HG03097 (cell line): ENCODE measurements at regions not wholly inside any gene's neighbourhood (a gene's known extent, or its start where the extent isn't known, plus 50 kb on each side); places are given as distances from the start of the nearest gene placed in this dataset.

ENCODE experiments used
- ATAC-seq: cut with Tn5 transposase; IDR thresholded peaks from one replicate; pipeline ENCODE4 v1.9.1; 2021; ENCODE audit not compliant: unreplicated experiment, low FRiP score

DNA sequence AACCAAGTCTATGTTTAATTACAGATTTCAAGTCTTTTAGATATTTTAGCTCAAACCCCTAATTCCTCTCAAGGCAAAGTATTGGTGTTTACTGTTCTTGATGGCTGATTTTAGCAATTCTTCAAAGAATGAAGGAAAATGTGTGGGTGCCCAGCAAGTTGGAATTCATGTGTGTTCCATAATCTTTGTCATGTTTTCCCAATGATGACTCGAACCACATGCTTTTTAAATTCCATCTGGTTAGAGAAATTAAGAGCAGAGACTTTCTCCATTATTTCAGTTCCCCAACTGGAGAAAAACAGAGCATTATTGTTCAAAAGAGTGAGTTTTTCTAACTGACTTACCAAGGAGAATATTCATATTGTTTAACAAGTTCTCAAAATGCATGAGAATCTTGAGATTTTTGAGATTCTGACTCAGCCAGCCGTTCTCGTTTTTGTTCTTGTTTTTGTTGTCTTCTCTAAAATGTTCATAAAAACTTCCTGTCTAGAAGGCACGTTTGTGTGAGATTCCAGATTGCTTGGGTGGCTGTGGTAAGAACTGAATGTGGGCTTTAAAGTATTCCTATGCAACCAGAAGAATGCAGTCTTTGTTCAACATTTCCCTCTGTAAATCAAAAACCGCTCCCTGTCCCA lies 404.7 kb downstream of the IRS2 start:
- no peak for ATAC-seq

DNA sequence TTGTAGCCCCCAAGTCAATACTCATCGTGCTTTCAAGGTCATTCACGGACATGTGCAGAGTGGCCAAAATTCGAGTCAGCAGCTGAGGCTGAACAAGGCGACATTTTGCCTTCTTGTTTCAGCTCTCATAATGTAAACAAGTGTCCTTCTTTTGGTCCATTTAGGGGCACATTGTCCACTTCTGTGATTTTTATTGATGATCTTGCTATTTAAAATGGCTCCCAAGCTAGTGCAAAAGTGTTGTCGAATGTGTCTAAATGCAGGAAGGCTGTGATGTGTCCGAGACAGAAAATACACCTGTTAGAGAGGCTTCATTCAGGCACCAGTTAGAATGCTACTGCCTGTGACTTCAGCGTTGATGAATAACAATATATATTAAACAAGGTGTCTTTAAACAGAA lies 405.9 kb downstream of the IRS2 start:
- no peak for ATAC-seq

DNA sequence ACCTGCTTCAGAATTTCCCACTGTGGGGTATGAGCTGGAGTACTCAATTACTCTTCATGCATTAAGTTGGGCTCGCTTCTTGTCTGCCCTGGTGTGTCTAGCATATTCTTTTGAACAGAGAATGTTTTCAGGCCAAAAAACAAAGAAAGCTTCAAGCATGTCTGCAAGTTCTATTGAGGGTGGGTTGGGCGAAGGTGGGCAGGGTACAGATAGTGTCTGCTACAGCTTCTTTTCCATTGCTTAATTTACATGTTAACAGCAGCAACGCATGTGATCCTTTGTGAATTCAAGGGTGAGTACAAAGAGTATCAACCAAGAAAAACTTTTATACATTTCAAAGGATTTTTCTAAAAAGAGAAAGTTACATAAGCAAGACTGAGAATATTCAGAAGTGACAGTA lies 406.5 kb downstream of the IRS2 start:
- ATAC-seq, result no peak

DNA sequence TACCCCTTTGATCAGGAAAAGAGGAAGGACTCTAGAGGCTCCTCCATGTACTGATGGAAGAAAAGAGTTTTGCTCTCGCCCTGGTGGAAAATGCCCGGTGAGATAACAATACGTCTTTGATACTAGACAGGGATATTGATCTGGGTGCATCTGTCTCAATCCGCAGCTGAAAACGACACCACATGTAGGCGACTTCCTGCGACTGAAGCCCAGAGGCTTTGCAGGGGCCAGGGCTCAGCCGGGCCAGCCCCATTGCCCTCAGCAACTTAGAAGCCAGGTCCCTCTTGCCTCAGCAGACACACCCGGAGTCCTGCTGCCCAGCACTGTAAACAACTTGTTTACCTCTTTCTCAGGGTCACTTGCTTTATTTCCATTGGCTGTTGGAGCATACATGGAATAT lies 409.4 kb downstream of the IRS2 start:
- ATAC-seq, result no peak

DNA sequence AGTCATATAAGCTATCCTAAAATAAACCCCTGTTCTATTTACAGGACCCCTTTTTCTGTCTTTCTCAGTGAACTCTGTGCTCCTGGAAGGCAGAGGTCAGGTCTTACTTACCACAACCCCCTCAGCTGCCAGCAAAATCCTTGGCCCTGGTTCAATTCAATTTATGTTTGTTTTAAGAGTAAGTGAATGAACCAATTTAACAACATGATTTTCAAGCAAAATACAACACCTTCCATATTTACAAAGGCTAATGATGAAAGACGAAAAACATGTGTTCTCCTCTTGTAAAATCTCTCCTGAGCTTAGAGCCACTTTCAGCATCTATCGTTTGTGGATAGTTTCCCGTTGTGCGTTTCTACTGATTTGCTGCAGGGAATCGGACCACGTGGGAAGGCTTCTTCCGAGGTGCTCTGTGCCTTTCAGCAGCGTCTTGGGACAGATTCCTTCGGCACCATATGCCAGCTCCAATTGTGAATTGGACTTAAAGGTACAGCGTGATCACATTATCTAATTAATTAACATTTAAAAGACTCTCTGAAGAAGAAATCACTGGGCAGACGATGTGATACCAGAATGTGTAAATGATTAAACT lies 411.7 kb downstream of the IRS2 start:
- ATAC-seq, result no peak

DNA sequence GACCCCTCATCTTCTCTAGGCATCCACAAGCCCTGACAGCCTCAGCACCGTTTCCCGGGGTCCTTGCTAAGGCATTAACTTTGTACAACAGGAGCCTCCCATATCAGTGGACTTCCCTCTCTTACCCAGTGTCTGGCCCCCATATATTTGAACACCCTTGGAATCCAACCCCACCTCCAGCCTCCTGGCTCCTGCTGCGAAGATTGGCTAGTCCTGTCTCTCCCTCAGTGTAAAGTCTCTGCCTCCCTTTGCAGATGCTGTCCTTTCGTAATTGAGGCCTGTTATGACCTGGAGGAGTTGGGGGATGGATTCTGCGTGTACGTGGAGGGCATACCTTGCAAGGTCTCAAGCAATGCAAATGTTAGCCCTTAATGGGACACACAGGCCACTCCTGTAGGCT lies 413.7 kb downstream of the IRS2 start:
- no peak for ATAC-seq

DNA sequence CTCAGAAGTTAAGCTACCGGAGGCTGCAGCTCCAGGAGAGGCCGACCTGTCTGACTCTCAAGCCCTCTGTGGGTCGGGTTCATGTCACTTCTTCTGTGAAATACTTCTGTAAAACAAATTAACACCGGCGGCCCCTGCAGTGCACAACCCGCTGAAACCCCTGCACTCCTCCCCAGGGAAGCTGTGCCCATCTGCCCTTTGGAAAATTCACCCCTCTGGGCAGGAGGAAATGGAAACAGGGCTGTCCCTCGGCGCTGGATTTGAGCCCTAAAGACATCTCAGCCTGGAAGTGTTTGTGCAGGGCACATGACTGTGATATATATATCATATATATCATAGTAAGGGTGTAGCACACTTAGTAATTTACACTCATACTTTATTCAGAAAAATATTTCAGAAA lies 415.3 kb downstream of the IRS2 start:
- ATAC-seq, result no peak

DNA sequence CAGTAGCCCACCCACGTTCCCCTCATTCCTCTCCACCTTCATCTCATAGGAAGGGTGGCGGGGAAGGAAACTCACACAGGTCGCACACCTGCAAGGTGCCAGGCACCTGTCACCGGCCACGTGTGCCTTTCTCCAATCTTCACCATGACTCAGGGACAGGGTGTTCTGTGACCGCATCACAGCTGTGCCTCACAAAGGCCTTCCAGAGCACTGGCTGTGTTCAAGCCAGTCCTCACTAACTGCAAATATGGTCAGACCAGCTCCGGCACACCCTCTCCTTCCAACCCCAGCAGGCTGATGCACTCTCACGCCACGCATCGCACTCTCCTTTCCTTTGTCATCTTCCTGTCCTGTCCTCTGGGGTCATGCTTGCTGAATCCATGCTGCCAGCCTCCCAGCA lies 415.9 kb downstream of the IRS2 start:
- ATAC-seq, result no peak

DNA sequence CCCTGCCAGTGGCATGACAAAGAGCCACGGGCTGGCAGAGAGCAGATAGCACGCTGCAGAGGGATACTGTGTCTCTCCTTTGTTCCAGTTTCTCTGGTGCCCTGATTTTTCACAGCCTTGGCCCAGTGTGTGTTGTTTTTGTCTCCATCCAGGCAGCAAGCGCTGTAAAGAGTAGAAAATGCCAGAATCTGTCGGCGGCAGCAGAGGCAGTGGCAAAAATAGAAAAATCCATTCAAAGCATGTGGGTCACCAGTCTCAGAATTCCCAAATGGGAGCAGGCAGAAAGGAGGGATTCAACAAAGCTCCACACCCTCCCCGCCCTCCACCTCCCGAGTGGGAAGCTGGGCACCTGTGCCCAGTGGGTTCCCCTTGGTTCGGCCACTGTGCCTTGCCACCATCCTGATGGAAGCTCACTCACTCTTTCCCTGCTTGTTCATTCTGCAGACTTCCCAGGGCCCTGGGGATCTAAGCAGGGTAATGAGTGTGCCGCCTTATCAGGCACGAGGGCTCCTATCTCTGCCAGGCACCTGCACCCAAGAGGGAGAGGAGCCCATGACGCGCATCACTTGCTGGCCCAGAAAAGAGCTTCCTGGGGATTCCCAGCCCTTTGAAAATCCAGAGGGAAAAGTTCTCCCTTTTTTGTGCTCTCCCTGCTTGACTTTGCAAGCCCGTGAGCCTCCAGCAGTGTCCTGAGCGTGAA lies 416.9 kb downstream of the IRS2 start:
- no peak for ATAC-seq

DNA sequence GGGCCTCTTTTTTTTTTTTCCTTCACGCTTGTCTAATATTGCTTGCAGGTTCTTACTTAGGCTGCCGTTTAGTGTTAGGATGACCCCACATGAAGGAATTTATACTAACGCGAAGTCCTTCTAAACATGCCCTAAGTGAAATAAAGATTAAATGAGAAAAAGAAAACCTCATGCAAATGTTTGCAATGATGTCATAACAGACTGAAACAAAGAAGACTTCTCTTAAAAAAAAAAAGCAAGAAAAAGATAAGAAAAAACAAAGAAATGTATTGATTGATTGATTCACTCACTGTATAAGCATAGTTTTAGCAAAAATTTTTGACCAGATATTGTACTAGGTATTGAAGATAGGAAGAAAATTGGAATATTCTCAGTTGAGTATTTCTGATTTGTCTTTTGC lies 418.2 kb downstream of the IRS2 start:
- ATAC-seq, result no peak

DNA sequence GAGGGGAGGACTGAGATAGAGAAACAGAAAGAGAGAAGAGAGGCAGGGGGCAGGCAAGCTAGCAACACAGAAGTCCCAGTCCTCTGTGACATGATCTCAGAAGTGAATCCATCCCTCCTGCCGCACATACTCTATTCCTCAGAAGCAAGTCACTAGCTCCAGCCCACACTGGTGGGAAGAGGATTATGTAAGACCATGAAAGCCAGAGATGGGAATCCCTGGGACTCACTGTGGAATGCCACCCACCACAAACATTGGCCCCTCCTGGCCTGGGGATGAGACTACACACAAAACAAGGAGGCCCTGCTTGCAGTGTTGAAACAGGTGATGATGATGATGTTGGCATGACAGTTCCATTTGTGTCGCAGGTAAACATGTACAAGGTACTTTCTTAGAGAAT lies 419.9 kb downstream of the IRS2 start:
- ATAC-seq, result no peak

DNA sequence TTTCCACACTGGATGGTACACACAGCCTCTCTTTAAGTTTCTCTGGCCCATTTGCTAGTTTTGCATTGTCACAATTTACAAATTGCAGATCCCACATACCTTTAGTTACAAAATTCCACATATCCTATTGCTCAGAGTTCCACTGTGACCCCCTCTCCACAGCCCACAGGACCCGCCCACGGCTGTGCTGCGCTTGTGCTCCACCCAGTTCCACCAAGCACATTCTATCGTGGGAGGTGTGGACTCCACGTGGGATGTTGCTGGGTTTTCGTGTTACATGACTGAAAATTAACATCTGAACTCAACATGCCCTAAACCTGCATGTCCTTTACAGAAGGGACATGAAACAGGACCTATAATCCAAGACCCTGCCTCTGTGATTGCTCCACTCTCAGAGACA lies 423.0 kb downstream of the IRS2 start:
- no peak for ATAC-seq

DNA sequence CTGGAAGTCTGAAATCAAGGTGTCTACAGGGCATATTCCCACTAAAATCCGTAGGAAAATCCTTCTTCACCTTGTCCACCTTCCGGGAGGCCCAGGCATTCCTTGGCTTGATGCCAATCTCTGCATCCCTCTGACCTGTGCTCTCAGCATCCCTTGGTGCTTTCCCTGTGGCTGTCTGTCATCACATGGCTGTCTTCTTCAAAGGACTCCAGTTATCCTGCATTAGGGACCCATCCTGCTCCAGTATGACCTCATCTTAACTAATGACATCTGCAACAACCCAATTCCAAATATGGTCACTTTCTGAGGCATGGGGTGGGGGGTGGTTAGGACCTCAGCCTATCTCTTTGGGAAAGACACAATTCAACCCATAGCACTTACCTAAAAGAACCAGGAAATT lies 423.8 kb downstream of the IRS2 start:
- ATAC-seq, result no peak

DNA sequence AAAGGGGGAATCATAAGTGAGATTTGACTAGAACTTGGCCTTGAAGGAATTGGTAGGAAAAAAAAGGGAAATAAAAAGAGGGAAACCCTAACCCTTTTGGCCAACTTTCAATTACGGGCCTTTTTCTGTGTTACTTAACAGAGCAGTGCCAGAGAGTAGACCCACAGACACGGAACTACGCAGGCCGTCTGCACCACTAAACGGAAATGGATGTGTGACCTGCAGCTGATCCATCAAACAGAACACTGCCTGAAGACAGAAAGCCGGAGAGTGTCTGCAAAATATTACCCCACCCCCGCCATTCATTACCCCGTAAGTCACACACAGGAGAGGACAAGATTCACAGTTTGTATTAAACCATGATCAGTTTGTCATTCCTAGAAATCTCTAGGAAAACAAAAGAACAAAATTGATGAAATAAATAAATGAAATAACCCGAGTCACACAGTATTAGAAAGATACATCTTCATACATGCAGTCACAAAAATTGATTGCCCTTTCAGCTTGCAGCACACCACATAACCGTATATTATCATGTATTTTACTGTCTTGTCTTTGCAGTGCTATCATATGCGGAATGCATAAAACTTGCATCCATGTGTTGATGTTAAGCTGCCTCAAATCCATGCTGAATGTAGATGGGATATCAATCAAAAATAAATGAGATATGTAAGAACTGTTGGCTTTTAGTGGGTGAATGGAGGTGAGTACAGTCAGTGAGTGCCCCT lies 424.7 kb downstream of the IRS2 start:
- ATAC-seq, result no peak

DNA sequence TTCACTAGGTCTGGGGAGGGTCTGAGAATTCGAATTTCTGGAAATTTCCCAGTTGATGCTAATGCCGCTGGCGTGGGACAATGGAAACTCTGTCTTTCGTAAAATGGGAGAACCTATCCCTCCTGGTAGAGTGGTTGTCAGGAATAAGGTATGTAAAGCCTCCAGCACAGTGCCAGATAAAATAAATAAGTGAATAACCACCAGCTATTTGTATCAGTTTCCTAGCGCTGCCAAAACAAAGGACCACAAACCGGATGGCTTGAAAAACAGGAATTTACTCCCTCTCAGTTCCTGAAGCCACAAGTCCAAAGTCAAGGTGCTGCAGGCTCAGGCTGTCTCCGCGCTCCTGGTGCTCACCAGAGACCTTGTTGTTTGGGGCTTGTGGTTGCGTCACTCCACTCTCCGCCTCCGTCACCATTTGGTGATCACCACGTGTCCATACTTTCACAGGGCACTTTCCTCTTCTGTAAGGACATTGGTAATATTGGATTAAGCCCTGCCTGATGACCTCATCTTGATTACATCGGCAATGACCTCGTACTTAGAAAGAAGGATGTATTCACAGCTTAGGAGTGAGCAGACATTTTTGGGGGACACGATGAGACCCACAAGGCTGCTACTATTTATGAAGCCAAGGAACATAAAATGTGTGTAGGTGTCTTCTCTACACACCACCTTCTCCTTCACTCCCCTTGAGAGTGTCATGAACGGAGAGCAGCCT lies 428.5 kb downstream of the IRS2 start:
- no peak for ATAC-seq

DNA sequence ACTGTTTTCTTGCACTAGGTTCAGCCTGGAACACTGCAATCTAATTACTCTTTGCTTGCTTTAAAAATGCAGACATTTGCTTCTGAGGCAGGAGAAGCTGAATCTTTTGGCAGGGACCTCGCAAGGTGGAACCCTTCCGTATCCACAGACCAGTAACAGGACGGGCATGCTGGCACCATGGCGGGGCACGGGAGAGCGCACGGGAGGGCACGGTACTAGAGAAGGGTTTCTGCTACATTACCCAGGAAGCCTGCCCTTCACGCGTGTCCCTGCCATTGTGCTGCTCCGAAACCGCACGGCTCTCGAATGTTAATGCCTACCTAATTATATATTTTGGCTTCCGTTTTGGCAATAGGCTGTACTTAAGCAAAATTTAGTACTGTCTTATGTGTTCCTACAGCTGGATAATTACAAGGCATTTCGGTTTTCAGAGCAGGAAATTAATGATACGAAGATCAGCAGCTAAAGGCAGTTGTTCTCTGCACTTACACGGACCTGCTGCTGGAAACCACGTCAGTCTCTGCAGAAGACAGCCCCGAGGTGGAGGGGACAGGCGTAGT lies 430.4 kb downstream of the IRS2 start:
- ATAC-seq, result no peak

DNA sequence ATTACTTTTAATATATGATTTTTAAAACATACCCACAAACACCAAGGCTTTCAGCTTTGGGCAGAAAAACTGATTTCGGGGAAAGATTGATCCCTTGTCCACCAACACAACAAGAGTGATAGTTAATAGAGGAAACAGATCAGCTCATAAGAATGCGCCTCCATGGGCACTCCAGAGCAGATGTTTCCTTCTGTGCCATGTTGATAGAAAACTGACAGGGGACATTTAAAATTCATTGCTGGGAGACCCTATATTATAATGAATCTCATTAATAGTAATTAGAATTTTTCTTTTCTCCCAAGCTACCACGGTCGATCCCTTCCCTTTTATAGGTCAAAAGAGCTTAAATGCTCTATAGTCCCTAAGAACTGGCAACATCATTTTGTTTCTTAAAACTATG lies 431.2 kb downstream of the IRS2 start:
- ATAC-seq, result no peak

DNA sequence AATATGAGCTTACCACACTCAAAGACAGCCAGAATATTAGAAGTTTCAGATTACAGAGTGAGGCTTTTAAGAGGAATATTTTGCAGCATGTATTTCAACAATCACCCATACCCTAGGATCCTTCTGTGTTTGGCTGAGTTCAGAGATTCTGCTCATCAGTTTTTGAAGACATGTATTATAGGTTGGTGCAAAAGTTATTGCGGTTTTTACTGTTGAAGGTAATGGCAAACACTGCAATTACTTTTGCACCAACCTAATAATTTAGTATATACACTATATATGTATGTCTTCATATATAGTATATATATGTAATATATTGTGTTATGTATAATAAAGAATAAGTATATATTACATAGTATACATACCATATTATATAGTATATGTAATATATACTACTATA lies 435.1 kb downstream of the IRS2 start:
- no peak for ATAC-seq

DNA sequence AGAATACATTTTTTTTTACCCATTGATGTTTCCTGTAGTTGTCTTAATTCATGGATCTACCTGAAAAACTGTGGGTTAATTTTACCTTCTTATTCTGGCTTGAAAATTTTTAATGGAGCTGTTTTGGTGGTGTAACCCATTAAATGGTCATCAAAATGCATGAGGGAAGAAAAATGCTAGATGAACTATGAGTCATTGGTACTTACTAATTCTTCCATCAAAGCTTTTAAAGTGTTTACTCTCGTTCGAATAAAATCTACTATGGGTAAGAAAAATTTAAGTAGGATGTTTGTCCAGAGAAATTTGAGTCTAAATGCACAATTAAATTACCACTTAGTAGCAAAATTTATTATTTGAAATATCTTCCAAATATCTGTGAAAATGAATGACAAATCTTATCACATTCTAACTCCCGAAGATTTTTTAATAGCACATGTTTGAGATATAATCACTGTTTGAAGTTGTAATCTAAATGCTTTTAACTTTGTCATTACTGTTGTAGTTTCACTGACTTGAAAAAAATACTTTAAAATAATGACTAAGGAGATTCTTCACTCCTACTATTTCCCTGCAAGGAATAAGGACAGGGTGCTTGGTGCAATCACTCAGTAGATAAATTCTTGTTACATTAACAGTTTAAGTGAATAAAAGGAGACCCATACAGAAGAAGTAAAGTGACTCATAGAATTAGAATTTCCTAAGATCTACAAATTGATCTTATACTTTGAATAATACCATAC lies 437.7 kb downstream of the IRS2 start:
- ATAC-seq, result no peak

DNA sequence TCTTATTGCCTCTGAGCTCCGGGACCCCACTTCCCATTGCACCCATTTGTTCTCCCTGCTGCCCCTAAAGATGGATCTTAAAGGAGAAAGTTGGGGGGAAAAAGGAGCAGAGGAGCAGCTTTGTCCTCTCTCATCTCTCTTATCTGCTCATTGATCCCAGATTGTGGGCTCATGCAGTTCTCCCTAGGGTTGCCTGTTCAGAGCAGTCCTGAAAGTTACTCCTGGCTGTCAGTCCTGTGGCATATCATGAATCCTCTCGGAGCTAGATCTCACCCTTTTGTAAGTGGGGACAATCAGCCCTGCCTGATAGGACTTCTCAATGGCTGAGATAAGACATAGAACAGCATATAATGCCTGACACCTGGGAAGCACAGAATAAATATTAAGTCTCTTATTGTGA lies 440.3 kb downstream of the IRS2 start:
- ATAC-seq, result no peak
